ENCODE measurements at regions not wholly inside any gene's neighbourhood (a gene's known extent, or its start where the extent isn't known, plus 50 kb on each side); places are given as distances from the start of the nearest gene placed in this dataset.
A peak's percentile ranks its signal among the peaks of the same experiment; 100 is the strongest.

- TF ChIP-seq BHLHE40 (IDR thresholded peaks at IDR 0.05; ENCODE audit: borderline replicate concordance in 1 of 2, low read depth in 2 of 2, low read length in 1 of 2) = no peak
- no peak for TF ChIP-seq HDAC6 (IDR thresholded peaks at IDR 0.05; ENCODE audit: unreplicated experiment)
- TF ChIP-seq TCF3 (IDR thresholded peaks at IDR 0.05; ENCODE audit: borderline replicate concordance, insufficient read depth, low read depth, low read length) = no peak
- TF ChIP-seq NFIC (IDR thresholded peaks at IDR 0.05; ENCODE audit: low read depth, low read length) = no peak
- TF ChIP-seq E2F4 (IDR thresholded peaks at IDR 0.05; ENCODE audit: low read depth, low read length) = no peak
Measured at GRCh38 chr14:99327458-99328250, 55.7 kb upstream of the BCL11B start (continued).

- Histone ChIP-seq H3K4me3 (no peak overlapping the region), H4K20me1 (ENCODE audit: control insufficient read depth, insufficient read depth) (no peaks in the 10 kb centered on the region), H3K79me2 (ENCODE audit: control insufficient read depth, insufficient read depth, low read length) (no peaks in the 10 kb centered on the region), H3K27ac (ENCODE audit: control insufficient read depth, insufficient read depth) (no peak overlapping the region), H3K4me2 (ENCODE audit: control insufficient read depth, insufficient read depth) (no peak overlapping the region), H3K9me3 (replicated peaks; ENCODE audit: control insufficient read depth, insufficient read depth, low read length) (no peaks in the 10 kb centered on the region; the same call in 2 of the 3 replicates), H3K36me3 (ENCODE audit: control insufficient read depth in 2 of 2, insufficient read depth in 2 of 2, low read length in 1 of 2) (no peaks in the 10 kb centered on the region), H3K4me1 (ENCODE audit: control insufficient read depth, insufficient read depth, low read length) (no peaks in the 10 kb centered on the region), H3K9ac (ENCODE audit: control insufficient read depth, insufficient read depth, low read length) (no peak overlapping the region), H3K27me3 (replicated peaks in 1 of 2; ENCODE audit: control insufficient read depth in 2 of 2, insufficient read depth in 2 of 2, low read length in 1 of 2) (no peaks in the 10 kb centered on the region), H2AFZ (ENCODE audit: control insufficient read depth, low read depth, low read length) (no peak overlapping the region)
- TF ChIP-seq CTCF (IDR thresholded peaks at IDR 0.05 in 2 of 3, conservative IDR thresholded peaks at IDR 0.05 in 1 of 3; ENCODE audit: control insufficient read depth in 2 of 3, extremely low read depth in 1 of 3, insufficient read depth in 1 of 3, low read depth in 3 of 3, low read length in 3 of 3) = 0 out of 6 replicates have a peak, but pooled peaks of 1 of the 3 experiments have one; percentile 7
- no peak for TF ChIP-seq MYC (IDR thresholded peaks at IDR 0.05; ENCODE audit: insufficient read depth, insufficient read length, insufficient replicate concordance, low read length, severe bottlenecking)
- intact Hi-C loops (cut with micrococcal nuclease; ENCODE audit: unreplicated experiment) (no loop called here), in situ Hi-C loops (cut with MboI) (no loop called here)
- ATAC-seq (no peak), FAIRE-seq (no peak), DNase-seq (ENCODE audit: low read depth, low spot score) (no peak)
- no TSS peak for BruUV-seq (replicated peaks)
- CTCF ChIA-PET = no interaction called here
- POLR2A ChIA-PET = no interaction called here
- 30% methylated on average over 5 of the region's 5 CpGs for WGBS (ENCODE audit: insufficient coverage, insufficient replicate concordance, low lambda C conversion rate, missing lambda C conversion rate)
- SMC1A ChIA-PET (ENCODE audit: uncharacterized antibody, unreplicated experiment) = no interaction called here
- RAD21 ChIA-PET (ENCODE audit: unreplicated experiment) = no interaction called here
Measured at GRCh38 chr14:99327050-99327449, 55.1 kb upstream of the BCL11B start.
